Chondrocyte (in vitro differentiated cells): ENCODE measurements at regions not wholly inside any gene's neighbourhood (a gene's known extent, or its start where the extent isn't known, plus 50 kb on each side); places are given as distances from the start of the nearest gene placed in this dataset.

Source experiments
- DNase-seq: peaks from one replicate; pipeline ENCODE4 v3.0.0; 2021; ENCODE audit warnings: mixed read lengths, low spot score
- H3K27ac Mint-ChIP-seq: one replicate; pipeline ENCODE4 v1.8.0; 2021; ENCODE audit warnings: mild to moderate bottlenecking, moderate library complexity, mixed read lengths; ENCODE audit not compliant: unreplicated experiment
- H3K27me3 Mint-ChIP-seq: 2 replicates; pipeline ENCODE4 v1.8.0; 2021; ENCODE audit warnings: low read depth, mixed read lengths
- H3K36me3 Mint-ChIP-seq: 2 replicates; pipeline ENCODE4 v1.8.0; 2021; ENCODE audit warnings: low read depth, mixed read lengths
- H3K4me1 Mint-ChIP-seq: 2 replicates; pipeline ENCODE4 v1.8.0; 2021; ENCODE audit warnings: low read depth, mild to moderate bottlenecking, mixed read lengths
- H3K4me3 Mint-ChIP-seq: one replicate; pipeline ENCODE4 v1.8.0; 2021; ENCODE audit warnings: mild to moderate bottlenecking, moderate library complexity, mixed read lengths; ENCODE audit not compliant: unreplicated experiment
- H3K9me3 Mint-ChIP-seq: 2 replicates; pipeline ENCODE4 v1.8.0; 2021; ENCODE audit warnings: low read depth, mixed read lengths
- TF ChIP-seq, protein P1 (sequence below): fragments of 200-600 bp; sonication (generic); IDR thresholded peaks from 2 replicates; pipeline ENCODE4 v1.5.0; 2021; ENCODE audit warnings: antibody characterized with exemption, mild to moderate bottlenecking, moderate library complexity

DNA sequence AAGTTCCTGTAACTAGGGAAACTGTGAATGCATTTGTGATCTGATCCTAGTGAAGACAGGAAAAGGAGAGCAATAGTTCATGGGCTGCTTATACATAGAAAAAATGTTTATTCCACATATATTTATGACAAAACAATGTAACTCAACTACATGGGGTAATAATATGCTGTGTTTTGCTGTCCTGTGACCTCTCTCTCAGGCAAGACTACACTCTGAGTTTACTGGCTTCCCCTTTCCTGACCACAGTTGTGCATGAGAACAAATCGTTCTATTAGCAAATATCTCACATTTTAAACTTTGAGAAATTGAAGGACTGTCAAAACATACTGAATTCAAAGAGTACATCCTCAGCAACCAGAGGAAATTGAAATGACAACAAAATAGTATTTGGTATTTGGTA is 161.9 kb upstream of the TRPC6 start:
- H3K4me3 Mint-ChIP-seq, result no peak overlapping the region
- H3K4me1 Mint-ChIP-seq, result peaks cover 5% of the 10 kb centered on the region
- no peak for DNase-seq
- no peaks in the 10 kb centered on the region for H3K9me3 Mint-ChIP-seq
- TF ChIP-seq, protein P1, sequence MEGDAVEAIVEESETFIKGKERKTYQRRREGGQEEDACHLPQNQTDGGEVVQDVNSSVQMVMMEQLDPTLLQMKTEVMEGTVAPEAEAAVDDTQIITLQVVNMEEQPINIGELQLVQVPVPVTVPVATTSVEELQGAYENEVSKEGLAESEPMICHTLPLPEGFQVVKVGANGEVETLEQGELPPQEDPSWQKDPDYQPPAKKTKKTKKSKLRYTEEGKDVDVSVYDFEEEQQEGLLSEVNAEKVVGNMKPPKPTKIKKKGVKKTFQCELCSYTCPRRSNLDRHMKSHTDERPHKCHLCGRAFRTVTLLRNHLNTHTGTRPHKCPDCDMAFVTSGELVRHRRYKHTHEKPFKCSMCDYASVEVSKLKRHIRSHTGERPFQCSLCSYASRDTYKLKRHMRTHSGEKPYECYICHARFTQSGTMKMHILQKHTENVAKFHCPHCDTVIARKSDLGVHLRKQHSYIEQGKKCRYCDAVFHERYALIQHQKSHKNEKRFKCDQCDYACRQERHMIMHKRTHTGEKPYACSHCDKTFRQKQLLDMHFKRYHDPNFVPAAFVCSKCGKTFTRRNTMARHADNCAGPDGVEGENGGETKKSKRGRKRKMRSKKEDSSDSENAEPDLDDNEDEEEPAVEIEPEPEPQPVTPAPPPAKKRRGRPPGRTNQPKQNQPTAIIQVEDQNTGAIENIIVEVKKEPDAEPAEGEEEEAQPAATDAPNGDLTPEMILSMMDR, result no peak
- peaks cover 17% of the 10 kb centered on the region for H3K27me3 Mint-ChIP-seq
- no peak overlapping the region for H3K27ac Mint-ChIP-seq
- H3K36me3 Mint-ChIP-seq, result no peaks in the 10 kb centered on the region

DNA sequence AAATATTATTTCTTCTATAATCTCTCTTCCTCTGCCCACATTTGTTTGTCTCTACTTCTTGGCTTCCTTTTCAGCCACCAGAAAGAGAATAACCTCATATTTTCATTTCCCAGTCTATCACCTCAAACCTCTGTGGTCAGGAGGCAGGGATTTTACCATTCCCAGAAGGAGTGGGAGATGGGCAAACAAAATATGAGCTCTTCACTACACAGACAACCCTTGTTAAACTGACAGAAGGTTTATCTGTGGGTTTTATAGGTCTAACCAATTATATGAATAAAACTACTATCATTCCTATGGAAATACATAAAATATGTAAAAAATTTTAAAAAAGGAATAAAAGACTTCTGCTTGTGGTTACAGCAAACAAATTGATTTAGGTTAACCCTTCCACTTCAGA is 160.0 kb upstream of the TRPC6 start:
- no peaks in the 10 kb centered on the region for H3K36me3 Mint-ChIP-seq
- H3K9me3 Mint-ChIP-seq, result no peaks in the 10 kb centered on the region
- TF ChIP-seq, protein P1, result no peak
- H3K27me3 Mint-ChIP-seq, result peaks cover 29% of the 10 kb centered on the region
- no peak for DNase-seq
- no peak overlapping the region for H3K27ac Mint-ChIP-seq
- H3K4me3 Mint-ChIP-seq, result no peak overlapping the region
- H3K4me1 Mint-ChIP-seq, result peaks cover 5% of the 10 kb centered on the region

DNA sequence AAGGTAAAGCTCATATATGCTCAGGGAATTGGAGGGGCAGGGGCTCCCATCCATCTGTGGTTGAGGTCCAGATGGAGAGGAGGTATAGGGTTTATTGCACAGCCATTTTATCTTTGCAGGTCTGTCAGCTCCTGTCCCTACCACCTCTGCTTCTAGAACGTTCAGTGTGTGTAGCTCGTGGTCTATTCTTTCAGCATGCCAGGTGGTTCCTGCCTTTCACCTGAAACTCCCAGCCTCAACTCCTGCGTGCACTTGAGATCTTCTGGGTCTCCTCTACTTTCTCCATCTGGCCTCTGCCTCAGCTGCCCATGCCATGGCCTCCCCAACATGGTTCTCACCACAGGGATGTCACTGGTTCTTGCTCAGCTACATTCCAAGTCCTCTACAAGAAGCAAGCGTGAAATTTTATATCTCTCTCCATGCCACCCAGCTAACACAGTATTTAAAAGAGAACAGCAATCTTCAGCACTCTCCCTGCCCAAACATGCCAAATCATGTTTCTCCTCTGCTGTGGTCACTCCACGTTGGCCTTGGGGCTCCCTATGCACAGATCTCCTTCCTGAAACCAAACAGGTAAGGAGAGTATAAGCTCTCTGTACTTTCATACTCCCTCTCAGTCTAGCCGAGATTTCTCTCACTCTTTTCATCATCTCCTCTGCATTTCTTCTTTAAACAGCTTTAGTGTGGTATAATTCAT is 157.8 kb upstream of the TRPC6 start:
- TF ChIP-seq, protein P1, result no peak
- peaks cover 26% of the 10 kb centered on the region for H3K27me3 Mint-ChIP-seq
- H3K9me3 Mint-ChIP-seq, result no peaks in the 10 kb centered on the region
- H3K4me3 Mint-ChIP-seq, result no peak overlapping the region
- no peak overlapping the region for H3K27ac Mint-ChIP-seq
- no peak for DNase-seq
- H3K36me3 Mint-ChIP-seq, result no peaks in the 10 kb centered on the region
- peaks cover 9% of the 10 kb centered on the region for H3K4me1 Mint-ChIP-seq

DNA sequence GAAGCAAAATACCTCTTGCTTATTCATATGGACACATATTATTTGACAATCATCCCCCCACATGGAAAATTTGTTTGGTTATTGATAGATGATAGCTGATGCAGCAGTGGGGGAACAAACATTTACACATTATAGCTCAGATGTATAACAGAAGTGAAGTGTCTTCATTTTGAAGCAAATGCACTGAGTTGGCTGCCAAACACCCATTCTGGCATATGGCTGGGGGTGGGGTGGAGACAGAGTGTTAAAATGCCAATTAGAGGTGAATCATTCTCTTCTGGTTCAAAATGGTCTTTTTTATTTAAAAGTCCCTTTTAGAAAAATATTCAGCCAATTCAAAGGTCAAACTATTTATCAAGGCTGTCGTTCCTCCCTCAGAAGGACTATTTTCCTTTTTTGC is 157.3 kb upstream of the TRPC6 start:
- Mint-ChIP-seq H3K27ac (no peak overlapping the region), H3K9me3 (no peaks in the 10 kb centered on the region)

DNA sequence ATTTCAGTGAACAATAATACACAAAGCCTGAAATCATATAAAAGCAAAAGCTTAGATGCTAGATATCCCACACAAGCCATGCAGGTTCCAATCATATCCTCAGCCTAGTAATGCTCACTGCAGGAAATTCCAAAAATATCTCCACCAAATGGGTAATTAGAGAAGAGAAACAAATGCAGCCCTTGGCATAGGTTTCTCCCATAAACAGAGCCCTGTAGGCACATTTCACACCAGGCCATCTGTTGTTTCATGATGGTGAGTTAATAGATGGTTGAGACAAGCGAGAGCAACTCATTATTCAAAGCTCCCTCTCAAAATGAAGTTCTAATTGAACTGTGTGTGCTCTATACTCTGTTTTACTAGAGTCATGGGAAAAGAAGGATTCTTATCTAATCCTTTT is 154.6 kb upstream of the TRPC6 start:
- DNase-seq, result no peak
- peaks cover 6% of the 10 kb centered on the region for H3K4me1 Mint-ChIP-seq
- peaks cover 23% of the 10 kb centered on the region for H3K27me3 Mint-ChIP-seq
- no peaks in the 10 kb centered on the region for H3K36me3 Mint-ChIP-seq
- H3K27ac Mint-ChIP-seq, result no peak overlapping the region
- H3K4me3 Mint-ChIP-seq, result no peak overlapping the region
- no peaks in the 10 kb centered on the region for H3K9me3 Mint-ChIP-seq
- TF ChIP-seq, protein P1, result no peak

More for the DNA sequence above, 157.3 kb upstream of the TRPC6 start:
- TF ChIP-seq, protein P1, result no peak
- no peaks in the 10 kb centered on the region for H3K36me3 Mint-ChIP-seq
- H3K4me3 Mint-ChIP-seq, result no peak overlapping the region
- peaks cover 9% of the 10 kb centered on the region for H3K4me1 Mint-ChIP-seq
- no peak for DNase-seq
- peaks cover 25% of the 10 kb centered on the region for H3K27me3 Mint-ChIP-seq
